Esophagus muscularis mucosa (tissue), 4 donors: ENCODE measurements at regions not wholly inside any gene's neighbourhood (a gene's known extent, or its start where the extent isn't known, plus 50 kb on each side); places are given as distances from the start of the nearest gene placed in this dataset.

ENCODE experiments used
- DNase-seq: peaks from one replicate; pipeline ENCODE4 v3.0.0-alpha.2; 2017; ENCODE audit errors: extremely low spot score
- H3K27ac ChIP-seq, 4 donors: fragments of 200-600 bp; sonication (generic); replicated peaks in 1 of 4; 1 replicate in 3 of 4; 2 replicates in 1 of 4; pipeline ENCODE4 v1.5.1; 2016 to 2019; ENCODE audit warnings: mild to moderate bottlenecking in 1 of 4
- H3K27me3 ChIP-seq, 4 donors: fragments of 200-600 bp; sonication (generic); one replicate each; pipeline versions ENCODE4 v1.5.1 to v1.6.0; 2016 to 2019
- H3K36me3 ChIP-seq, 4 donors: fragments of 200-600 bp; sonication (generic); one replicate each; pipeline ENCODE4 v1.5.1; 2016 to 2019
- H3K4me1 ChIP-seq, 4 donors: fragments of 200-600 bp; sonication (generic); one replicate each; pipeline ENCODE4 v1.5.1; 2016 to 2019
- H3K4me3 ChIP-seq, 4 donors: fragments of 200-600 bp; sonication (generic); 1 replicate in 2 of 4; 2 replicates in 2 of 4; pipeline ENCODE4 v1.5.1; 2016 to 2019; ENCODE audit warnings: mild to moderate bottlenecking in 4 of 4, moderate library complexity in 1 of 4
- H3K9me3 ChIP-seq, 4 donors: fragments of 200-600 bp; sonication (generic); 1 replicate in 3 of 4; 2 replicates in 1 of 4; pipeline ENCODE4 v1.5.1; 2016 to 2019
- EP300 ChIP-seq: sonication (generic); formaldehyde crosslinking; IDR thresholded peaks from one replicate; pipeline ENCODE4 v1.6.1; 2017; ENCODE audit warnings: antibody characterized with exemption
- POLR2A ChIP-seq: fragments of 450-650 bp; IDR thresholded peaks from one replicate; pipeline ENCODE4 v1.6.1; 2017; ENCODE audit warnings: antibody characterized with exemption, moderate library complexity, mild to moderate bottlenecking, low read depth
- POLR2AphosphoS5 ChIP-seq, 2 donors: sonication (generic); formaldehyde crosslinking; IDR thresholded peaks; one replicate each; pipeline ENCODE4 v1.6.1; 2017; ENCODE audit warnings: antibody characterized with exemption in 2 of 2
- WGBS: methylation state at CpG from one replicate; pipeline ENCODE4 v1.1.5; 2018; 5-methylcytosine and 5-hydroxymethylcytosine counted together
- intact Hi-C: fragments of 100-400 bp; cut with DNase I; formaldehyde crosslinking; loops from one replicate; pipeline ENCODE4 v1.15.1; 2023
- TF ChIP-seq, protein P1 (sequence below), 3 experiments: fragments of 200-600 bp in 2 of 3; fragments of 450-650 bp in 1 of 3; sonication (generic) in 2 of 3; IDR thresholded peaks; one replicate each; pipeline ENCODE4 v1.5.1; 2017 to 2019; ENCODE audit warnings: antibody characterized with exemption in 3 of 3, mild to moderate bottlenecking in 2 of 3, moderate library complexity in 1 of 3

DNA sequence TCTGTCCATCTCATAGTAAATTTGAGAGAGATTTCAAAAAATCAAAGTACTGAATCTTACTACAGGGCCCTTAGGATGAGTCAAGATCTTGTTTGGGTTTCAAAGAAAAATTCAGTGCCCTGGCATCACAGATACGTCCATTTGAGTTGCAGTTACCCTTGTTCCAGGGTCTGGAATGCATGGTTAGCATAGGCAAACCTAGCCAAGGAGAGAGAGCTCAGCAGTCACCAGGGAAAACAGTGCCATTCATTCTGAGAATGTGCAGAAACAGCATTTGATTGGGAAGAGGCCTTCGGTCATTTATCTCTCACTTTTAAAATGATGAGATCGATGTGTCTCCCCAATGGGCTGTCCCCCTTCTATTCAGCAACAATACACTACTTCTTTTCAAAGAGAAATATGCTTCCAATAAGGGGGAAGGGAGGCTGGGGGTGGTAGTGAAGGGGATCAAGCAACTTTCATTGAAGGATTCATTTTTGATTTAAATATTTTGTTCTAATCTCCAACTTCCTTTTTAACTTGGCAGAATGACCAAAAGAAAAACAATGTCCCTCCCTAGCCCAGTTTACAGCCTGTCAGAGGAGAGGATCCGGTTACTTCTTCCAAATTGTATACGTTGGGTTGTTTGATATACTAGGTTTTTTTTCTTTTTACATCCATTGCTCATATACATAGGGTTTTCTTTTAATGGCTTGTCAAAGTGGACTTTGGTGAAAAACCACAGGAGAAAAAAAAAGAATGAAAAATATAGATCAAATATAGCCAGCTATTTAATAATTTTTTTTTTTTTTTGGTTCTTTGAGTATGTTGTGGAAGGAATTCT is 491.1 kb downstream of the CCDC171 start:
- H3K27me3 ChIP-seq: no peaks in the 10 kb centered on the region
- intact Hi-C loops: no loop called here
- H3K9me3 ChIP-seq: no peaks in the 10 kb centered on the region
- DNase-seq: no peak
- no peak for TF ChIP-seq POLR2AphosphoS5 (IDR thresholded peaks at IDR 0.05)
- 57% methylated on average over 5 of the region's 5 CpGs for WGBS
- no peaks in the 10 kb centered on the region for H3K36me3 ChIP-seq
- no peak overlapping the region for H3K27ac ChIP-seq
- peaks cover 2 to 24% (median 18%) of the 10 kb centered on the region in 4 donors for H3K4me1 ChIP-seq
- H3K4me3 ChIP-seq: no peak overlapping the region

DNA sequence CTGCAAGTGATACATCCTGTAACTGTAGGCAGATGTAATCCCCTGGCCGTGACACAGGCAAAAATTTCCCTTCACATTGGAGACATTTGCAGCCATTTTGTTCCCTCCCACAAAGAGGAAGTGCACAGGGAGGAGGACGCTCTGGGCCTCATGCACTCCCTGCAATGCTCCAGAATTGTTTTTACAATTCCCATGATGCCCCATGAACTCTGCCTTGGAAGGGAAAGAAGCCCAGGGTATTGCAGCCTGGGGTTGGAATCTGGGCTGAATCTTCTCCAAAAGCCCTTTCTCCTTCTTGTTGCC is 491.7 kb downstream of the CCDC171 start:
- Histone ChIP-seq H3K27ac (no peak overlapping the region), H3K9me3 (no peaks in the 10 kb centered on the region), H3K4me1 (peaks cover 0 to 18% (median 13%) of the 10 kb centered on the region in 4 donors), H3K4me3 (no peak overlapping the region), H3K36me3 (no peaks in the 10 kb centered on the region), H3K27me3 (no peaks in the 10 kb centered on the region)
- DNase-seq: no peak
- 63% methylated on average over 2 of the region's 2 CpGs for WGBS
- TF ChIP-seq, protein P1, sequence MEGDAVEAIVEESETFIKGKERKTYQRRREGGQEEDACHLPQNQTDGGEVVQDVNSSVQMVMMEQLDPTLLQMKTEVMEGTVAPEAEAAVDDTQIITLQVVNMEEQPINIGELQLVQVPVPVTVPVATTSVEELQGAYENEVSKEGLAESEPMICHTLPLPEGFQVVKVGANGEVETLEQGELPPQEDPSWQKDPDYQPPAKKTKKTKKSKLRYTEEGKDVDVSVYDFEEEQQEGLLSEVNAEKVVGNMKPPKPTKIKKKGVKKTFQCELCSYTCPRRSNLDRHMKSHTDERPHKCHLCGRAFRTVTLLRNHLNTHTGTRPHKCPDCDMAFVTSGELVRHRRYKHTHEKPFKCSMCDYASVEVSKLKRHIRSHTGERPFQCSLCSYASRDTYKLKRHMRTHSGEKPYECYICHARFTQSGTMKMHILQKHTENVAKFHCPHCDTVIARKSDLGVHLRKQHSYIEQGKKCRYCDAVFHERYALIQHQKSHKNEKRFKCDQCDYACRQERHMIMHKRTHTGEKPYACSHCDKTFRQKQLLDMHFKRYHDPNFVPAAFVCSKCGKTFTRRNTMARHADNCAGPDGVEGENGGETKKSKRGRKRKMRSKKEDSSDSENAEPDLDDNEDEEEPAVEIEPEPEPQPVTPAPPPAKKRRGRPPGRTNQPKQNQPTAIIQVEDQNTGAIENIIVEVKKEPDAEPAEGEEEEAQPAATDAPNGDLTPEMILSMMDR (IDR thresholded peaks at IDR 0.05): no peak
- TF ChIP-seq POLR2A: no peak
- no peak for TF ChIP-seq EP300
- TF ChIP-seq POLR2AphosphoS5 (IDR thresholded peaks at IDR 0.05): no peak
- intact Hi-C loops: no loop called here

DNA sequence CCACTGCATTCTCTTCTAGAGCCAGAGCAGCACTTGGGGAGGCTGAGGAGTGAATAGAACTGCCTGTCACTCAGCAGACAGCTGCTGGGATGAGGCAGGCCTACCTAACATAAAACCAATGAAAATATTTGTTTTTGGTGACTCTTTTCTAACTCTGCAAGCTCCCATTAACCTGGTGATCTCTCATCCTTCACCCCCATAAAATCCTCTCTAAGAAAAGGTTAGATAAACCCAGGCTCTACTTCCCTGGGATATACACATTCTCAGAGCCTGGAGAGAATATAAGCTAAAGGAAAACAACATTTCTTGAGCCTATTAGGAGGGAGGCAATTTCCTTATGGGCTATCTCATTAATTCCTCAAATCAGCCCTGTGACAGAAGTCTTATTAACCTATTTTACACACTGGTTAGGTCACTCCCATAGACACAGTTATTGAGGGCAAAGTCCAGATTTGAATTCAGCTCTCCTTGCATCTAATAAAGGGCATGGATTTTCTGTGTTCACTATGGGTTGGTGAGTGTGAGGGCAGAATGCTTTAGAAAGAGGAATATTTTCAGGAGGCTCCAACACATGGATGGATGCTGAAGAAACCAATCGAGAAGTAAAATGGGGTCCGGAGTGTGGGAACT is 492.9 kb downstream of the CCDC171 start:
- 100% methylated on average over 2 of the region's 2 CpGs for WGBS
- Histone ChIP-seq H3K4me1 (peaks cover 0 to 6% (median 2%) of the 10 kb centered on the region in 4 donors), H3K9me3 (no peaks in the 10 kb centered on the region), H3K36me3 (no peaks in the 10 kb centered on the region), H3K4me3 (no peak overlapping the region), H3K27me3 (no peaks in the 10 kb centered on the region), H3K27ac (no peak overlapping the region)
- intact Hi-C loops: no loop called here
- DNase-seq: no peak
- TF ChIP-seq POLR2AphosphoS5 (IDR thresholded peaks at IDR 0.05) (no peak), POLR2A (no peak), EP300 (no peak)
- TF ChIP-seq, protein P1 (IDR thresholded peaks at IDR 0.05): no peak

DNA sequence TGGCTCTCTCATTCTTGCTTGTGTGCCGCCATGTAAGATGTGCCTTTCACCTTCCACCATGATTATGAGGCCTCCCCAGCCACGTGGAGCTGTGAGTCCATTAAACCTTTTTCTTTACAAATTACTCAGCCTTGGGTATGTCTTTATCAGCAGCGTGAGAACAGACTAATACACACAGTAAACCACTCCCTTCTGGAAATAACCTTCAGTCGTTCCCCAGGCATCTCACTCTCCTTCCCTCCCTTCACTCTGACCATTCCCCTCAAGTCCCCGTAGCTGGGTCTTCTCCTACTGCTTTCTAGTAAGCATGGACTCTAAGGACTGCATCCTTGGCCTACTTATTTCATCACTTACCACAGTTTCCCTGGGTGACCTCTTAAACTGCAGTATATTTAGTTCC is 493.9 kb downstream of the CCDC171 start:
- intact Hi-C loops: no loop called here
- 71% methylated on average over 5 of the region's 5 CpGs for WGBS
- TF ChIP-seq POLR2AphosphoS5 (IDR thresholded peaks at IDR 0.05) (no peak), POLR2A (no peak), EP300 (no peak)
- TF ChIP-seq, protein P1 (IDR thresholded peaks at IDR 0.05): no peak
- Histone ChIP-seq H3K27ac (no peak overlapping the region), H3K27me3 (no peaks in the 10 kb centered on the region), H3K9me3 (no peaks in the 10 kb centered on the region), H3K4me3 (no peak overlapping the region), H3K4me1 (no peaks in the 10 kb centered on the region), H3K36me3 (no peaks in the 10 kb centered on the region)
- DNase-seq: no peak

DNA sequence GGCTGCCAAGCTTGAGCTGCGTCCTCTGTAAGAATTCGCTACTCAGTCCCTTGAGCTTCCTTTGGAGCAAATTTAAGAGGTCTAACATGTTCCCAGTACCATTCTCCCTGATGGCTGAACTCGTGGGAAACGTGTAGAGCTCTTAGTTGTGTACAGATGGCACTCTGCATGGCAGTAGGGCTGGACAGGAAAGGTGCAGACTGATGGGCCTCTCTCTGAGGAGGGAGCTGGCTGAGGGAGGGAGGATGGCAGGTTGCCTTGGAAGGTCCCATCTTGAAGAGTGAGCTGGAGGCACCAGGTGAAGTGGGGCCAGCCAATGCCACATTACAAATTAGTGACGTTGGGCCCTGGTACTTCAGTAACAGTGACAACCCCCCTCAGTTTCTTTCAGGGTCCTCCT is 495.3 kb downstream of the CCDC171 start:
- no peak overlapping the region for H3K27ac ChIP-seq
- H3K4me1 ChIP-seq: no peaks in the 10 kb centered on the region
- intact Hi-C loops: no loop called here
- H3K4me3 ChIP-seq: no peak overlapping the region
- no peaks in the 10 kb centered on the region for H3K36me3 ChIP-seq
- TF ChIP-seq POLR2AphosphoS5 (IDR thresholded peaks at IDR 0.05): no peak
- no peak for TF ChIP-seq POLR2A
- TF ChIP-seq, protein P1 (IDR thresholded peaks at IDR 0.05): no peak
- TF ChIP-seq EP300: no peak
- DNase-seq: no peak
- H3K9me3 ChIP-seq: no peaks in the 10 kb centered on the region
- WGBS: 63% methylated on average over 5 of the region's 5 CpGs
- no peaks in the 10 kb centered on the region for H3K27me3 ChIP-seq
